Mammary epithelial cell (primary cell): ENCODE measurements at regions not wholly inside any gene's neighbourhood (a gene's known extent, or its start where the extent isn't known, plus 50 kb on each side); places are given as distances from the start of the nearest gene placed in this dataset.

Experiments used
- EZH2 ChIP-seq: IDR thresholded peaks from 2 replicates; pipeline ENCODE4 v1.6.1; 2012; ENCODE audit warnings: low read length, inconsistent platforms, borderline replicate concordance
- TF ChIP-seq, protein P1 (sequence below), 2 donors: IDR thresholded peaks in 1 of 2; conservative IDR thresholded peaks in 1 of 2; 2 replicates each; pipeline ENCODE4 v1.5.1; 2011 to 2012; ENCODE audit warnings: inconsistent platforms in 2 of 2, low read length in 2 of 2, mild to moderate bottlenecking in 2 of 2, control low read depth in 1 of 2, low read depth in 1 of 2; ENCODE audit not compliant: insufficient read depth in 1 of 2; ENCODE audit errors: extremely low read depth in 1 of 2

DNA sequence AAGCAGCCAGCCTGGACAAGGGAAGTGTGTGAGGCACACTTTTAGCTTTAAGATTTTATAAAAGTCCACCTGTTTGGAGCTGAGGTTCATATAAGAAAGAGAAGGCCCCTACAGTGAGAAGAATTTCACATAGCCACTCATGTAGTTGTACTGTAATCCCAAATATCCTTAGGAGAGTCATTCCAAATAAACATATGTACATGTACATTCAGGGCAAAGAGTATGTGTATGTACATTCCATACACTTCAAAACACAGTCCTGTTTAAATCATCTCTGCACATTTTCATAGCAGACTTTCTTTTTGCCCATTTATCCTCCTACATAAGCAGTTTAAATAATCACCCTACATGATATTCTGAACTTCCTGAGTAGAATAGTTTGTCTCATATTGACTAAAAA is 87.6 kb downstream of the GPR65 start:
- TF ChIP-seq EZH2, result no peak
- TF ChIP-seq, protein P1, sequence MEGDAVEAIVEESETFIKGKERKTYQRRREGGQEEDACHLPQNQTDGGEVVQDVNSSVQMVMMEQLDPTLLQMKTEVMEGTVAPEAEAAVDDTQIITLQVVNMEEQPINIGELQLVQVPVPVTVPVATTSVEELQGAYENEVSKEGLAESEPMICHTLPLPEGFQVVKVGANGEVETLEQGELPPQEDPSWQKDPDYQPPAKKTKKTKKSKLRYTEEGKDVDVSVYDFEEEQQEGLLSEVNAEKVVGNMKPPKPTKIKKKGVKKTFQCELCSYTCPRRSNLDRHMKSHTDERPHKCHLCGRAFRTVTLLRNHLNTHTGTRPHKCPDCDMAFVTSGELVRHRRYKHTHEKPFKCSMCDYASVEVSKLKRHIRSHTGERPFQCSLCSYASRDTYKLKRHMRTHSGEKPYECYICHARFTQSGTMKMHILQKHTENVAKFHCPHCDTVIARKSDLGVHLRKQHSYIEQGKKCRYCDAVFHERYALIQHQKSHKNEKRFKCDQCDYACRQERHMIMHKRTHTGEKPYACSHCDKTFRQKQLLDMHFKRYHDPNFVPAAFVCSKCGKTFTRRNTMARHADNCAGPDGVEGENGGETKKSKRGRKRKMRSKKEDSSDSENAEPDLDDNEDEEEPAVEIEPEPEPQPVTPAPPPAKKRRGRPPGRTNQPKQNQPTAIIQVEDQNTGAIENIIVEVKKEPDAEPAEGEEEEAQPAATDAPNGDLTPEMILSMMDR (conservative IDR thresholded peaks at IDR 0.05 in 1 of 2, IDR thresholded peaks at IDR 0.05 in 1 of 2; ENCODE audit: extremely low read depth in 1 of 2, insufficient read depth in 1 of 2, low read depth in 1 of 2, low read length in 2 of 2), result no peak
